IgD-negative memory B cell (primary cell): ENCODE measurements at regions not wholly inside any gene's neighbourhood (a gene's known extent, or its start where the extent isn't known, plus 50 kb on each side); places are given as distances from the start of the nearest gene placed in this dataset.

ENCODE experiments used
- H3K27ac Mint-ChIP-seq, 3 donors: one replicate each; pipeline ENCODE4 v1.8.0; 2020 to 2022; ENCODE audit warnings: mild to moderate bottlenecking in 3 of 3, mixed read lengths in 3 of 3, moderate library complexity in 1 of 3
- H3K27me3 Mint-ChIP-seq: one replicate; pipeline ENCODE4 v1.8.0; 2021; ENCODE audit warnings: mixed read lengths
- H3K36me3 Mint-ChIP-seq: one replicate; pipeline ENCODE4 v1.8.0; 2020; ENCODE audit warnings: mild to moderate bottlenecking, mixed read lengths
- H3K4me1 Mint-ChIP-seq, 3 donors: one replicate each; pipeline ENCODE4 v1.8.0; 2020 to 2022; ENCODE audit warnings: mixed read lengths in 3 of 3, mild to moderate bottlenecking in 1 of 3
- H3K4me3 Mint-ChIP-seq, 4 donors: one replicate each; pipeline ENCODE4 v1.8.0; 2020 to 2022; ENCODE audit warnings: mild to moderate bottlenecking in 4 of 4, mixed read lengths in 4 of 4, moderate library complexity in 3 of 4
- H3K9me3 Mint-ChIP-seq, 3 donors: one replicate each; pipeline ENCODE4 v1.8.0; 2020 to 2021; ENCODE audit warnings: mixed read lengths in 3 of 3, mild to moderate bottlenecking in 1 of 3

DNA sequence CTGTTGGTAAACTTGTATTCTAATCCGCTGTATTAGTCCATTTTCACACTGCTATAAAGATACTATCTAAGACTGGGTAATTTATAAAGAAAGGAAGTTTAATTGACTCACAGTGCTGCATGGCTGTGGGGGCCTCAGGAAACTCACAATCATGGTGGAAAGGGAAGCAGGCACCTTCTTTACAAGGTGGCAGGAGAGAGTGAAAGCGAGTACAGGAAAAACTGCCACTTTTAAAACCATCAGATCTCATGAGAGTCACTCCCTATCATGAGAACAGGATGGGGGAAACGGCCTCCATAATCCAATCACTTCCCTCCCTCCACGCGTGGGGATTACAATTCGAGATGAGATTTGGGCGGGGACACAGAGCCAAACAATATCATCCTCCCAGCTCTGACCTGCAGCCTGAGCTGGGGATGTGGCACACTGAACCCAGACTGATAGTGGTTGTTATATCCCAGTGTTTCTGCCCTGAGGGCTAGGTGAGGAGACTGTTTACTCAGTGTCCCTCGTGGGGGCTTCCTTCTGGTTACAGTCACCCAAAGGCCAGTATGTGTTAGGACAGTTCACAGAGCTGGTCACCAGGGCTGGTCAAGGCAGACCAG, 488.3 kb downstream of the KDM4C start:
- no peak overlapping the region for H3K4me3 Mint-ChIP-seq
- H3K27ac Mint-ChIP-seq = no peak overlapping the region
- H3K4me1 Mint-ChIP-seq = no peaks in the 10 kb centered on the region
- H3K9me3 Mint-ChIP-seq = no peaks in the 10 kb centered on the region
- H3K27me3 Mint-ChIP-seq = no peaks in the 10 kb centered on the region
- no peaks in the 10 kb centered on the region for H3K36me3 Mint-ChIP-seq

- Mint-ChIP-seq H3K27ac (no peak overlapping the region), H3K9me3 (peaks cover 0 to 4% (median 2%) of the 10 kb centered on the region in 3 donors), H3K36me3 (peaks cover 2% of the 10 kb centered on the region), H3K27me3 (no peaks in the 10 kb centered on the region), H3K4me3 (no peak overlapping the region), H3K4me1 (no peaks in the 10 kb centered on the region)
Measured at GRCh38 chr9:7243838-7244237, 486.1 kb downstream of the KDM4C start.

GRCh38 chr9:7242126-7242525, 484.4 kb downstream of the KDM4C start:
- Mint-ChIP-seq H3K9me3 (peaks cover 0 to 4% (median 2%) of the 10 kb centered on the region in 3 donors), H3K27me3 (no peaks in the 10 kb centered on the region), H3K4me1 (peaks cover 0 to 2% (median 0%) of the 10 kb centered on the region in 3 donors), H3K4me3 (no peak overlapping the region), H3K27ac (no peak overlapping the region), H3K36me3 (peaks cover 2% of the 10 kb centered on the region)

- H3K27me3 Mint-ChIP-seq = no peaks in the 10 kb centered on the region
- H3K27ac Mint-ChIP-seq = no peak overlapping the region
- H3K9me3 Mint-ChIP-seq = peaks cover 0 to 4% (median 2%) of the 10 kb centered on the region in 3 donors
- peaks cover 0 to 2% (median 0%) of the 10 kb centered on the region in 3 donors for H3K4me1 Mint-ChIP-seq
- H3K4me3 Mint-ChIP-seq = no peak overlapping the region
- peaks cover 2% of the 10 kb centered on the region for H3K36me3 Mint-ChIP-seq
Measured at GRCh38 chr9:7241694-7242093, 483.9 kb downstream of the KDM4C start.

DNA sequence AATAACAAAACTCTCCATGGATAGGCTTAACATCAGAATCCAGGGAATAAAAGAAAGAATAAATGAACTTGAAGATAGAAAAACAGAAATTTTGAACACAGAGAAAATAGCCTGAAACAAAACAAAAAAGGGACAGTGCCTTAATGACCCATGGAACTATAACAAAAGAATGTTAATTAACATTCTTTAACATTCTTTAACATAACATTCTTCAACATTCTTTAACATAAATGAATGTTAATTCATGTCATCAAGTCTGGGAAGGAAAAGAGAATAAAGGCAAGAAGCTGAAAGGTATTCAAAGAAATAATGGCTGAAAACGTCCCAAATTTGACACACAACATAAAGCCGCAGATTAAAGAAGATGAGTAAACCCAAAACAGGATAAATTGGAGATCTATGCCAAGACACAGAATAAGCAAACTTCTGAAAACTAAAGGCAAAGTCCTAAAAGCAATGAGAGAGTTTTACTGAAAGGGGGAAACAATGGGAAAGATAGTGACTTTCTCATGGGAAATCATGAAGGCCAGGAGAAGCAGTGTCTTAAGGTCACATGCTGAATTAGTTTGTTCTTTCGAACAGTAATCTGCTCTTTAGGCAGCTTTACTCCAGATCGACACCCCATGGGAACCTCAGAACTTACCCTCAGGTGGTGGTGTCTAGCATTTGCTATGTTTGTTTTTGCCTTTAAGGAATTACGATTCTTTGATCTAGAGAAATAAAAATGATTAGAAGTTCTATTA, 483.0 kb downstream of the KDM4C start:
- no peak overlapping the region for H3K27ac Mint-ChIP-seq

GRCh38 chr9:7239708-7240107, 481.9 kb downstream of the KDM4C start:
- H3K27ac Mint-ChIP-seq = no peak overlapping the region
- H3K4me1 Mint-ChIP-seq = peaks cover 0 to 2% (median 0%) of the 10 kb centered on the region in 3 donors
- H3K36me3 Mint-ChIP-seq = peaks cover 2% of the 10 kb centered on the region
- no peaks in the 10 kb centered on the region for H3K27me3 Mint-ChIP-seq
- no peak overlapping the region for H3K4me3 Mint-ChIP-seq
- H3K9me3 Mint-ChIP-seq = peaks cover 0 to 4% (median 2%) of the 10 kb centered on the region in 3 donors

More for the DNA sequence above, 483.0 kb downstream of the KDM4C start:
- peaks cover 2% of the 10 kb centered on the region for H3K36me3 Mint-ChIP-seq
- H3K4me1 Mint-ChIP-seq = peaks cover 0 to 2% (median 0%) of the 10 kb centered on the region in 3 donors
- H3K27me3 Mint-ChIP-seq = no peaks in the 10 kb centered on the region
- no peak overlapping the region for H3K4me3 Mint-ChIP-seq
- peaks cover 0 to 4% (median 2%) of the 10 kb centered on the region in 3 donors for H3K9me3 Mint-ChIP-seq

- no peak overlapping the region for H3K4me3 Mint-ChIP-seq
- H3K9me3 Mint-ChIP-seq = peaks cover 0 to 4% (median 2%) of the 10 kb centered on the region in 3 donors
- peaks cover 0 to 2% (median 0%) of the 10 kb centered on the region in 3 donors for H3K4me1 Mint-ChIP-seq
- H3K36me3 Mint-ChIP-seq = peaks cover 2% of the 10 kb centered on the region
- H3K27ac Mint-ChIP-seq = no peak overlapping the region
- no peaks in the 10 kb centered on the region for H3K27me3 Mint-ChIP-seq
Measured at GRCh38 chr9:7238247-7238637, 480.5 kb downstream of the KDM4C start.

DNA sequence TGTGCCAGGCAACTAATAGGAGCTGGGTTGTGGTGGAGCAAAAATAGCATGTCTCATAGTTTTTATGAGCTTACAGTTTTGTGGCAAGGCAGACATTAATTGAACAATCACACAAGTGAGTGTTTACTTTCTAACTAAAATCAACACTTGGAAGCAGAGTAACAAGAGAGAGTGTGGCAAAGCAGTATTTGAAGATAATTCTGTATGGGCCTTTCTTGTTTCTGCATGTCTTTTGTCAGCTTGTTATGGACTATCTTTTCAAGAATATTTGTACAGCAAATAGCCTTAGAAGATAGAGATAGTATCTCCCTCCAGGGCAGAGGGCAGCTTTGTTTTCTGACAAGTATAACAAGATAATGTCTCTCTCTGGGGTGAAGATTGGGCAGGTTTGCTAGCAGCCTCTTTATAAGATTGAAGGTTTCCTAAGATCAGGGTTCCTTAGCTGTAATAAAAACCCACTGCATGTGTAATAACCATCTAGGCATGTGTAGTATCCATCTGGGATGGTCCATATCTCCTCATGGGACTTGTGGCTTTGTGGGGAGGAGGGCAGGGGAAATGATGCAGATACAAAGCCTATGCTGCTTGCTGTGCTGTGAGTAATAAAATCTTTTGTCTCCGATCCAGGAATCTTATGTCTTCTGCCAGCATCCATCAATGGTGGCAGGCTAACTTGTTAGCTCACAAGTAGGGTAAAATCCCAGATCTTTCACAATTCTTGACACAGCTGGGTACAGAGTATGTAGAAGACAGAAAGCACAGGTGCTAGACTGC, 479.9 kb downstream of the KDM4C start:
- H3K4me1 Mint-ChIP-seq = peaks cover 0 to 2% (median 0%) of the 10 kb centered on the region in 3 donors
- no peak overlapping the region for H3K27ac Mint-ChIP-seq
- H3K27me3 Mint-ChIP-seq = no peaks in the 10 kb centered on the region
- H3K36me3 Mint-ChIP-seq = peaks cover 2% of the 10 kb centered on the region
- no peak overlapping the region for H3K4me3 Mint-ChIP-seq
- H3K9me3 Mint-ChIP-seq = peaks cover 0 to 4% (median 2%) of the 10 kb centered on the region in 3 donors

DNA sequence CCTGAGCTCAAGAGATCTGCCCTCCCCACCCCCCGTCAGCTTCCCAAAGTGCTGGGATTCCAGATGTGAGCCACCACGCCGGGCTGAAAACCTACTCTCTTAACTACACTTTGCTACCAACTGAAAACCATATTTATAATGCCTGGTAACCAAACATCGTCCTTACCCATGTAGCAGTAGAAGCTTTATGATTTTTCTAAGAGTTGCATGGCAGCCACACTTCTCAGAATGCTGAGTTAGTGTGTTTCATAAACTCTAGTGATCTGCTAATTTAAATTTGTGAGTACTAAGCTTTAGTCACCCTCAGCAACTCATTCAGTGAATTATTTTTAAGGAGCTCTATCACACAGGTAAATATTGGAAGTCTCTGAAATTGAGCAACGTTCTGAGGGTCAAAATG, 478.4 kb downstream of the KDM4C start:
- Mint-ChIP-seq H3K4me3 (no peak overlapping the region), H3K9me3 (peaks cover 0 to 4% (median 2%) of the 10 kb centered on the region in 3 donors)

GRCh38 chr9:7234144-7234543, 476.4 kb downstream of the KDM4C start:
- Mint-ChIP-seq H3K9me3 (no peaks in the 10 kb centered on the region), H3K27ac (no peak overlapping the region), H3K36me3 (no peaks in the 10 kb centered on the region), H3K4me3 (no peak overlapping the region), H3K27me3 (peaks cover 2% of the 10 kb centered on the region), H3K4me1 (peaks cover 0 to 2% (median 0%) of the 10 kb centered on the region in 3 donors)

More for the DNA sequence above, 478.4 kb downstream of the KDM4C start:
- H3K4me1 Mint-ChIP-seq = peaks cover 0 to 2% (median 0%) of the 10 kb centered on the region in 3 donors
- H3K27ac Mint-ChIP-seq = no peak overlapping the region
- no peaks in the 10 kb centered on the region for H3K27me3 Mint-ChIP-seq
- H3K36me3 Mint-ChIP-seq = peaks cover 2% of the 10 kb centered on the region

GRCh38 chr9:7229571-7229970, 471.8 kb downstream of the KDM4C start:
- H3K27ac Mint-ChIP-seq = no peak overlapping the region
- H3K36me3 Mint-ChIP-seq = no peaks in the 10 kb centered on the region
- peaks cover 4% of the 10 kb centered on the region for H3K27me3 Mint-ChIP-seq
- H3K4me3 Mint-ChIP-seq = no peak overlapping the region
- peaks cover 0 to 2% (median 0%) of the 10 kb centered on the region in 3 donors for H3K9me3 Mint-ChIP-seq
- no peaks in the 10 kb centered on the region for H3K4me1 Mint-ChIP-seq

- Mint-ChIP-seq H3K27me3 (peaks cover 4% of the 10 kb centered on the region), H3K36me3 (no peaks in the 10 kb centered on the region), H3K27ac (no peak overlapping the region), H3K4me1 (no peaks in the 10 kb centered on the region), H3K4me3 (no peak overlapping the region), H3K9me3 (peaks cover 0 to 2% (median 0%) of the 10 kb centered on the region in 3 donors)
Measured at GRCh38 chr9:7228726-7229125, 471.0 kb downstream of the KDM4C start.

GRCh38 chr9:7227951-7228350, 470.2 kb downstream of the KDM4C start:
- no peak overlapping the region for H3K4me3 Mint-ChIP-seq
- no peaks in the 10 kb centered on the region for H3K36me3 Mint-ChIP-seq
- H3K9me3 Mint-ChIP-seq = peaks cover 0 to 2% (median 0%) of the 10 kb centered on the region in 3 donors
- no peaks in the 10 kb centered on the region for H3K4me1 Mint-ChIP-seq
- peaks cover 4% of the 10 kb centered on the region for H3K27me3 Mint-ChIP-seq
- H3K27ac Mint-ChIP-seq = no peak overlapping the region

DNA sequence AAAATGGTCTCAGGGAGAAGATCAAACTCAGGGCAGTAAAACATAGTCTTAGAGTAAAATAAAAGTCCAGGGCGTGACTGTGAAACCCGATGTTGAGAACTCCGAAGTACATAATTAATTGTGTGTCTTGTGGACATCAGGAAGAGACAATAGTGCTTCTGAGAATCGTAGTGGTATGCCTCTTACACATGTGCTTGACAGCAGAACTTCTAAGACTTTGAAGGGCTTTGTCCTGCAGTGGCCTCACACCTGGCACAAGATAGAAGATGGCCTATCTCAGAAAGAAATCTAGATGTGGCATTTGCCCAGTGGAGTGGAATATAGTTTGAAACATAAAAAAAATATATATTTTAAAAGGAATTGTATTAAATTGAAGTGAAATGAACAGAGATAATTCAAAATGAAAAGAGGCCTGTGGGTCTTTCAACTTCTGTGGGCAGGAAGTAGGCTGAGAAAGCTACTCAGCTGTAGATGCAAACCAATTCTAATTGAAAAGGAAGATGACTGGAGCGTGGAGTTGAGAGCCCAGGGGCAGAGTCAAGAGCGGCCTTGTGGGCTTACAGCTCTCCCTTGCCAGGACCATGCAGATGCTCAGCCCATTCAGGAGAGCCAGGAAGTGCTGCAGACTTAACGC, 468.4 kb downstream of the KDM4C start:
- no peak overlapping the region for H3K27ac Mint-ChIP-seq
- H3K4me1 Mint-ChIP-seq = no peaks in the 10 kb centered on the region
- no peaks in the 10 kb centered on the region for H3K36me3 Mint-ChIP-seq
- H3K9me3 Mint-ChIP-seq = peaks cover 2 to 5% (median 2%) of the 10 kb centered on the region in 3 donors
- H3K4me3 Mint-ChIP-seq = no peak overlapping the region
- H3K27me3 Mint-ChIP-seq = peaks cover 4% of the 10 kb centered on the region
